Neural progenitor cell (in vitro differentiated cells): ENCODE measurements at regions not wholly inside any gene's neighbourhood (a gene's known extent, or its start where the extent isn't known, plus 50 kb on each side); places are given as distances from the start of the nearest gene placed in this dataset.

Experiments used
- DNase-seq: peaks from one replicate; pipeline ENCODE4 v3.0.0-alpha.2; 2016; ENCODE audit warnings: low spot score
- H2AFZ ChIP-seq: fragments of 200-600 bp; sonication (generic); replicated peaks from 2 replicates; pipeline ENCODE4 v1.6.1; 2016; ENCODE audit warnings: antibody characterized with exemption
- H3F3A ChIP-seq: fragments of 200-600 bp; sonication (generic); 2 replicates; pipeline ENCODE4 v1.6.1; 2016; ENCODE audit warnings: antibody characterized with exemption, low read depth
- H3K27ac ChIP-seq: fragments of 200-600 bp; sonication (generic); 2 replicates; pipeline ENCODE4 v1.5.1; 2016; ENCODE audit warnings: mild to moderate bottlenecking
- H3K27me3 ChIP-seq: fragments of 200-600 bp; sonication (generic); 2 replicates; pipeline ENCODE4 v1.6.1; 2016; ENCODE audit warnings: mild to moderate bottlenecking, moderate library complexity
- H3K36me3 ChIP-seq: fragments of 200-600 bp; sonication (generic); 2 replicates; pipeline ENCODE4 v1.5.1; 2016
- H3K4me1 ChIP-seq: fragments of 200-600 bp; sonication (generic); 2 replicates; pipeline ENCODE4 v1.6.1; 2016; ENCODE audit warnings: mixed run types
- H3K4me2 ChIP-seq: fragments of 200-600 bp; sonication (generic); 2 replicates; pipeline ENCODE4 v1.6.1; 2016
- H3K4me3 ChIP-seq: fragments of 200-600 bp; sonication (generic); 2 replicates; pipeline ENCODE4 v1.5.1; 2016
- H3K79me2 ChIP-seq: fragments of 200-600 bp; sonication (generic); 2 replicates; pipeline ENCODE4 v1.6.1; 2016; ENCODE audit warnings: low read depth
- H3K9ac ChIP-seq: fragments of 200-600 bp; sonication (generic); 2 replicates; pipeline ENCODE4 v1.6.1; 2016
- H3K9me3 ChIP-seq: fragments of 200-600 bp; sonication (generic); 2 replicates; pipeline ENCODE4 v1.5.1; 2016; ENCODE audit warnings: low read depth
- H4K20me1 ChIP-seq: fragments of 200-600 bp; sonication (generic); 2 replicates; pipeline ENCODE4 v1.6.1; 2016; ENCODE audit warnings: low read depth
- H3K27ac Mint-ChIP-seq: 3 replicates; pipeline ENCODE4 v1.8.0; 2021; ENCODE audit warnings: mixed read lengths
- H3K27me3 Mint-ChIP-seq: 2 replicates; pipeline ENCODE4 v1.8.0; 2022; ENCODE audit warnings: low read depth, mild to moderate bottlenecking, inconsistent platforms, moderate library complexity, mixed read lengths; ENCODE audit not compliant: insufficient read depth
- H3K36me3 Mint-ChIP-seq: 3 replicates; pipeline ENCODE4 v1.8.0; 2021; ENCODE audit warnings: mixed read lengths
- H3K4me1 Mint-ChIP-seq: 3 replicates; pipeline ENCODE4 v1.8.0; 2021; ENCODE audit warnings: mixed read lengths
- H3K4me3 Mint-ChIP-seq: 3 replicates; pipeline ENCODE4 v1.8.0; 2021; ENCODE audit warnings: mild to moderate bottlenecking, moderate library complexity, mixed read lengths
- H3K9me3 Mint-ChIP-seq: 3 replicates; pipeline ENCODE4 v1.8.0; 2020; ENCODE audit warnings: mixed read lengths
- CTCF ChIP-seq: fragments of 200-600 bp; sonication (generic); IDR thresholded peaks from 2 replicates; pipeline ENCODE4 v1.5.1; 2017; ENCODE audit warnings: antibody characterized with exemption, mild to moderate bottlenecking
- EZH2 ChIP-seq: fragments of 200-600 bp; sonication (generic); IDR thresholded peaks from 2 replicates; pipeline ENCODE4 v1.6.1; 2017; ENCODE audit warnings: antibody characterized with exemption, mild to moderate bottlenecking, moderate library complexity
- EZH2phosphoT487 ChIP-seq: fragments of 200-600 bp; sonication (generic); IDR thresholded peaks from 2 replicates; pipeline ENCODE4 v1.6.1; 2017; ENCODE audit warnings: antibody characterized with exemption

DNA sequence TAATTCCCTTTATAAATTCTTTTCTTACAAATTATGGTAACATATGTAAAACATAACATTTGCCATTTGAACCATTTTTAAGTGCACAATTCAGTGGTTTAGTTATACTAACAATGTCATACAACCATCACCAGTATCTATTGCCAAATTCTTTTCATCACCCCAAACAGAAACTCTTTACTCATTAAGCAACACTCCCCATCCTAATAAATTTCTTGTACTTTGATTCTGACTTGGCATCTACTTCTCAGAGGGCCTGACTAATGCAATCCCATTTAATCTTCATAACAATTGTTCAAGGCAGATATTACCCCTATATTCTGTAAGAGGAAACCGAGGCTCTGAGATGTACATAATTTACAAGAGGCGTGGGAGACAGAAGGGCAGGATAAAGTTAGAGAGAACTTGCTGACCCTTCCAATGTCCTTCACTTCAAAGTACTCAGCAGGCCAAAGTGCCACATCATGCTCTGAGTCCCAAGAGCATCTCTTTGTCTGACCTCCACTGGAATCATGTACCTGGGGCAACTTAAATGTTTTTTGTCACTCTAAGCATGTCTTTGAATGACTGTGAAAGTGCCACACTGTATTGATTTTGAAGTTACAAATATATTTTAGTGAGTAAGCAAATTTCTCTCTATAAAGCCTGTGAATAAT, 255.3 kb downstream of the KIF4B start:
- TF ChIP-seq CTCF (no peak), EZH2 (no peak), EZH2phosphoT487 (no peak)
- Mint-ChIP-seq H3K4me1 (peaks cover 30% of the 10 kb centered on the region), H3K27ac (no peak overlapping the region), H3K9me3 (no peaks in the 10 kb centered on the region), H3K27me3 (peaks cover 3% of the 10 kb centered on the region), H3K36me3 (no peaks in the 10 kb centered on the region), H3K4me3 (no peak overlapping the region)
- DNase-seq = no peak
- H2AFZ ChIP-seq = no peak overlapping the region
- H3K4me1 ChIP-seq = peaks cover under 1% of the 10 kb centered on the region
- no peaks in the 10 kb centered on the region for H3K79me2 ChIP-seq
- H3K9ac ChIP-seq = no peak overlapping the region
- H4K20me1 ChIP-seq = no peaks in the 10 kb centered on the region
- no peak overlapping the region for H3K4me2 ChIP-seq
- no peaks in the 10 kb centered on the region for H3F3A ChIP-seq
- no peak overlapping the region for H3K27ac ChIP-seq
- H3K9me3 ChIP-seq = no peaks in the 10 kb centered on the region
- no peaks in the 10 kb centered on the region for H3K36me3 ChIP-seq
- H3K27me3 ChIP-seq = no peaks in the 10 kb centered on the region
- no peak overlapping the region for H3K4me3 ChIP-seq

DNA sequence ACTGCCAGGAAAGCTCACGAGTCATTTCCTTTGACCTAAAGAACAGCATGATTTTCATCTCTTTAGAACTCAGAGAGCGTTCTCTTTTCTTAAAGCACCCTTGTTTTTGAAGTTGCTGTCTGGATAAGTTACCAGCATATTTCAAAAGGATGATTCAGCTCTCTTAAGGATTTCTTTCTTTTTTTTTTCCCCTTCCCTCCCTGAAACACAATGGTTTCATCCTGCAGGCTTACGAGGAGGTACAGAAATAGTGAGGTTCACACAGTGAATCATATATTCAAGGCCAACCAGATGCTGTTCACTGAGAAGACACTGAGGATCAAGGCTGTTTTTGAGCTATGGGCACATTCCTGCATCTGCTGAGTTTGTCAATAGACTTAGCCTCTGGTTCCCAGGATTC, 257.2 kb downstream of the KIF4B start:
- Histone ChIP-seq H3K36me3 (no peaks in the 10 kb centered on the region), H3K4me3 (no peak overlapping the region)
- DNase-seq = no peak

DNA sequence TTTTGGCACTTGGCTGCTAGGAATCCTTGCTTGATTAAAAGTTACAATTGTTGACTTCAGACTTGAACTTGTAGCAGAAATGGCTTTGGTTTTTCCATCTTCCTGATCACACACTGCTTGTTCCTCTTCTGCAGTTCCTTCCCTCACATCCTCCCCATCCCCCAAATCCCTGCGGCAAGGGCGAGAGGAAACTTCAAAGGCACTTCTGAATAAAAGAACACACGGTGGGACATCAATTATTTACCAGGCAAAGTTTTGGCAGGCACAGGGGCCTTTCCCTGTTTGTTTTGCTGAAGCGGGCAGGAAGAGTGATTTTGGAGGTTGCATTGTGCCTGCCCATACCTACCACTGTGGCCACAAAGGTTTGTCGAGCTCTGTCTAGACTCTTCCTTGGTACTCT, 260.9 kb downstream of the KIF4B start:
- Mint-ChIP-seq H3K9me3 (peaks cover 2% of the 10 kb centered on the region), H3K4me3 (peak overlapping the region; percentile 22), H3K4me1 (peaks cover 48% of the 10 kb centered on the region), H3K36me3 (no peaks in the 10 kb centered on the region), H3K27ac (peak overlapping the region; percentile 40), H3K27me3 (peaks cover 3% of the 10 kb centered on the region)
- Histone ChIP-seq H3K79me2 (no peaks in the 10 kb centered on the region), H3K9me3 (no peaks in the 10 kb centered on the region), H3K4me2 (peak overlapping the region; percentile 39), H3K4me3 (no peak overlapping the region), H4K20me1 (no peaks in the 10 kb centered on the region), H3K27ac (no peak overlapping the region), H3K4me1 (peaks cover 11% of the 10 kb centered on the region), H3F3A (no peaks in the 10 kb centered on the region), H3K9ac (no peak overlapping the region), H2AFZ (no peak overlapping the region), H3K27me3 (no peaks in the 10 kb centered on the region), H3K36me3 (no peaks in the 10 kb centered on the region)
- TF ChIP-seq EZH2 (no peak), CTCF (no peak), EZH2phosphoT487 (no peak)
- DNase-seq = peak; percentile 48

More for the DNA sequence above, 257.2 kb downstream of the KIF4B start:
- H3K27ac Mint-ChIP-seq = no peak overlapping the region
- no peak overlapping the region for H3K4me2 ChIP-seq
- H3K9me3 Mint-ChIP-seq = peaks cover 2% of the 10 kb centered on the region
- peaks cover 44% of the 10 kb centered on the region for H3K4me1 Mint-ChIP-seq
- H3F3A ChIP-seq = no peaks in the 10 kb centered on the region
- H3K27me3 ChIP-seq = no peaks in the 10 kb centered on the region
- no peak overlapping the region for H3K27ac ChIP-seq
- peaks cover 11% of the 10 kb centered on the region for H3K4me1 ChIP-seq
- H3K79me2 ChIP-seq = no peaks in the 10 kb centered on the region
- H3K9ac ChIP-seq = no peak overlapping the region
- no peak overlapping the region for H2AFZ ChIP-seq
- H3K4me3 Mint-ChIP-seq = no peak overlapping the region
- H3K27me3 Mint-ChIP-seq = peaks cover 3% of the 10 kb centered on the region
- no peaks in the 10 kb centered on the region for H3K9me3 ChIP-seq
- no peaks in the 10 kb centered on the region for H3K36me3 Mint-ChIP-seq
- TF ChIP-seq CTCF = no peak
- no peak for TF ChIP-seq EZH2
- no peak for TF ChIP-seq EZH2phosphoT487
- no peaks in the 10 kb centered on the region for H4K20me1 ChIP-seq
